Heart left ventricle (tissue), 13 donors: ENCODE measurements at regions not wholly inside any gene's neighbourhood (a gene's known extent, or its start where the extent isn't known, plus 50 kb on each side); places are given as distances from the start of the nearest gene placed in this dataset.

Experiments used
- POLR2A ChIP-seq, 2 donors: fragments of 450-650 bp; IDR thresholded peaks; one replicate each; pipeline ENCODE4 v1.6.1; 2017; ENCODE audit warnings: antibody characterized with exemption in 2 of 2, mild to moderate bottlenecking in 2 of 2, moderate library complexity in 2 of 2
- TF ChIP-seq, protein P1 (sequence below), 12 donors: fragments of 200-600 bp; sonication (generic) in 4 of 12; IDR thresholded peaks; one replicate each; pipeline versions ENCODE4 v1.5.0 to v1.8.0; 2018 to 2022; ENCODE audit warnings: antibody characterized with exemption in 12 of 12, mild to moderate bottlenecking in 5 of 12
- donor health status: ischemic (EF 13 %, LVEDD 7.1; RV severe dilation, severe dysfunction).
- donor health status: DM: no; HTN: yes; CAD: no.
- donor health status: DM: no; HTN: no; CAD: no.
- donor health status: ischemic (EF 25% LVEDD 6.9; RV normal size, moderate dysfunction).
- donor health status: ischemic (EF 25% LVEDD 5.7; RV mildly dilated, moderate dysfunction).
- donor health status: ischemic (EF 35%, LVEDD 5.7; RV mildly dilated, moderate dysfunction).
- donor health status: nonischemic (EF 11% LVEDD 7.7; RV severe dilation, severe dysfunction).
- donor health status: DM: yes; HTN: yes; CAD: no.
- donor health status: PGD.
- donor health status: ischemic (EF 29% LVEDD 5.4; RV normal size, mild dysfunction).
- donor health status: nonischemic (EF 23%, LVEDD 6.1; RV moderate dilation, normal function).

DNA sequence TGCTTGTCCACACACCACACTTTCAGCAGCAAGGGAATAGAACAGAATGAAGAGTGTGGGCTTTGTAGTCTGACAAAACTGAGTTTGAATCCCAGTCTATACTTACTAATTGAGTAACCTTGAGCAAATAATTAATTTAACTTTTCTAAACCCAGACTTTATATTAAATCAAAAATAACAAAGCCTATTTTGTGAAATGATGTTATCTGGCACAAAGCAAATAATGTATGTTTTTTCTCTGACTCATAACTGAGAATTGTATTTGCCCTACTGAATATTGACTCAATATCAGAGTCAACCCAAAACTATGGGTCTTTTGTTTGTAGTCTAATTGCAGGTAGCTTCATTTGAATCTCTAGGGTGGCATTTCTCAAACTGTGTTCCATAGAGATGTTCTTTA lies 77.9 kb upstream of the TANC2 start:
- no peak for TF ChIP-seq POLR2A (IDR thresholded peaks at IDR 0.05)
- TF ChIP-seq, protein P1, sequence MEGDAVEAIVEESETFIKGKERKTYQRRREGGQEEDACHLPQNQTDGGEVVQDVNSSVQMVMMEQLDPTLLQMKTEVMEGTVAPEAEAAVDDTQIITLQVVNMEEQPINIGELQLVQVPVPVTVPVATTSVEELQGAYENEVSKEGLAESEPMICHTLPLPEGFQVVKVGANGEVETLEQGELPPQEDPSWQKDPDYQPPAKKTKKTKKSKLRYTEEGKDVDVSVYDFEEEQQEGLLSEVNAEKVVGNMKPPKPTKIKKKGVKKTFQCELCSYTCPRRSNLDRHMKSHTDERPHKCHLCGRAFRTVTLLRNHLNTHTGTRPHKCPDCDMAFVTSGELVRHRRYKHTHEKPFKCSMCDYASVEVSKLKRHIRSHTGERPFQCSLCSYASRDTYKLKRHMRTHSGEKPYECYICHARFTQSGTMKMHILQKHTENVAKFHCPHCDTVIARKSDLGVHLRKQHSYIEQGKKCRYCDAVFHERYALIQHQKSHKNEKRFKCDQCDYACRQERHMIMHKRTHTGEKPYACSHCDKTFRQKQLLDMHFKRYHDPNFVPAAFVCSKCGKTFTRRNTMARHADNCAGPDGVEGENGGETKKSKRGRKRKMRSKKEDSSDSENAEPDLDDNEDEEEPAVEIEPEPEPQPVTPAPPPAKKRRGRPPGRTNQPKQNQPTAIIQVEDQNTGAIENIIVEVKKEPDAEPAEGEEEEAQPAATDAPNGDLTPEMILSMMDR (IDR thresholded peaks at IDR 0.05): no peak
